Stimulated activated CD8-positive, alpha-beta memory T cell treated with anti-CD3 and anti-CD28 coated beads, Interleukin-12 subunit alpha, Interleukin-12 subunit beta, amount 100 ng/mL, for 24 hours (primary cell): ENCODE measurements at regions not wholly inside any gene's neighbourhood (a gene's known extent, or its start where the extent isn't known, plus 50 kb on each side); places are given as distances from the start of the nearest gene placed in this dataset.

Experiments used
- DNase-seq: peaks from one replicate; pipeline ENCODE4 v3.0.0-alpha.2; 2020; ENCODE audit errors: extremely low read depth

DNA sequence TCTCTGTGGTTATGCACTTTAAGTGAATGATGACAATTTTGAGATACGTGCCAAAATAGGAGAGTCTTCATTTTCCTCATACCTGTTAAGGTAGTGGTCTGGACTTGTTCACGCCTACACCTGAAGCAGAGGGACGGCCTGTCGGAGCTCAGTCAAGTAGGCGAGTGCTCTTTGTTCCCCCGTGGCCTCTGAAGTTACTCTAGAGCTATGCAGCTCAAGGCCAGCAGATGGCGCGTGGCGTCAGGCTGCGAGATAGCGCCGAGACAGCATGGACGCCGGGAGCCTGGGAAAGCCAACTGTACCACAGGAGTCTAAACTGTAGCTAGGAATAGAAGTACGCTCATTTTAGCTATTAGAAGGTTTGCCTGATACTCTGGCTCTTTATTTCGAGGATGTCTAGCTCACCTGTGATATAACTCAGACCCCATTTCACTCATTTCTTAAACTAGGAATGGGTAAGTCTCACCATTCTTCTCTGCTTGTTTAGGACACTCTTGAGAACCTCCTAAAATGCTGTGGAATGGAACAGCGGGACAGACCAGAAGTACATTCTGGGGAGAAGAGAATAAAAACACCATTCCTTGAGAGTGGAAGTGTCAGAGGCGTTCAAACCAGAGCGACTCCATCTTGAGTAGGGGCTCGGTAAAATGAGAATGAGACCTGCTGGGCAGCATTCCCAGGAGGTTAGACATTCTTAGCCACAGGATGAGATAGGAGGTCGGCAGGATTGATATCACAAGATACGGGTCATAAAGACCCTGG is 267.4 kb upstream of the HMGA2 start:
- peak; percentile 19 for DNase-seq

DNA sequence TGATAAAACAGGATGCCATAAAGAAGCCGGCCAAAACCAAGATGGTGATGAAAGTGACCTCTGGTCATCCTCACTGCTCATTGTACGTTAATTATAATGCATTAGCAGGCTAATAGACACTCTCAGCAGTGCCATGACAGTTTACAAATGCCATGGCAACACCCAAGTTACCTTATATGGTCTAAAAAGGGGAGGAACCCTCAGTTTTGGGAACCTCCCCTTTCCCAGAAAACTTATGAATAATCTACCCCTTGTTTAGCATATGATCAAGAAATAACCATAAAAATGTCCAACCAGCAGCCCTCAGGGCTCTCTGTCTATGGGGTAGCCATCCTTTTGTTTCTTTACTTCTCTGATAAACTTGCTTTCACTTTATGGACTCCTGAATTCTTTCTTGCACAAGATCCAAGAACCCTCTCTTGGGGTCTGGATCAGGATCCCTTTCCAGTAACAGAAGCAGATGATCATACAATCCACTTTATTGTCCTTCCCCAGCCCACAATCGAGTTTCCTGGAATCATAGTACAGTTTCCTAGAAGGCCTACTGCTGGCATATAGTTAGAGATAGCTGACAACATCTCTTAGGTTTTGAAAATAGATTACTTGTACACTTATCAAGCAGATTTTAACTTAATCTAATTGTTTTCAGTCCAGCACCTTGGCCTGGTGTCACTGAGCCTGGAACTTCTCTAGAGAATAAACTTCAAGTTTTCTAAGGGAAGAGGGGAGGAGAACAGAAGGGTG is 266.7 kb upstream of the HMGA2 start:
- no peak for DNase-seq

DNA sequence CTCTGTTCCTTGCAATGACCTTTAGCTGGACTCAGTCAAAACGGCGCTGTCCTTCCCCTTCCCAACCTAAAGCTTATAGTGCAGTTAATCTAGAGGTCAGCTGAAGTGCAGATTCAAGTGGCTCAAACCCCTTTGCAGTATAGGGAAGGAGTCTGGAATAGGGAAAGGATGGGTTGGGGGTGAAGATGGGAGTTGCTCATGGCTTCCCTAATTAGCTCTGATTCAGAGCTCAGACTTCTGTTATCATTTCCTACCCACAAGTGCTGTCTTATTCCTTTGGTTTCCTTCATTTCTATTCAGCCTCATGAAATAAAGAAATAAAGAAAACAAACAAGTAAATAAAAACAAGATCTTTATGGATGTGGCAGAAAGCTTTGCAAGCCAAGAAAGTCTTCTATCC is 264.0 kb upstream of the HMGA2 start:
- DNase-seq, result no peak

DNA sequence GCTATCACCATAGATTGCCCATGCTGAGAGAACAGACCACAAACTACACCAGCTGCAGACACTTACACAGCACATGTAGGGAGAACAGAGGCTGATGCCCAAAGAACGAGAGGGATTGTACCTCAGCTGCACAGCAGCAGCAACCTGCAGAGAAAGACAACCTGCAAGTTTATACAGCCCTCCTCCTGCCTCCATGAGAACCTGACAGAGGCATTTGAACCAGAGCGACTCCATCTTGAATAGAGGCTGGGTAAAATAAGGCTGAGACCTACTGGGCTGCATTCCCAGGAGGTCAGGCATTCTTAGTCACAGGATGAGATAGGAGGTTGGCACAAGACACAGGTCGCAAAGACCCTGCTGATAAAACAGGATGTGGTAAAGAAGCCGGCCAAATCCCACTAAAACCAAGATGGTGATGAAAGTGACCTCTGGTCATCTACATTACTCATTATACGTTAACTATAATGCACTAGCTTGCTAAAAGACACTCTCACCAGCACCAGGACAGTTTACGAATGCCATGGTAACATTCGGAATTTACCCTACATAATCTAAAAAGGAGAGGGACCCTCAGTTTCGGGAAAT is 262.4 kb upstream of the HMGA2 start:
- DNase-seq, result no peak

DNA sequence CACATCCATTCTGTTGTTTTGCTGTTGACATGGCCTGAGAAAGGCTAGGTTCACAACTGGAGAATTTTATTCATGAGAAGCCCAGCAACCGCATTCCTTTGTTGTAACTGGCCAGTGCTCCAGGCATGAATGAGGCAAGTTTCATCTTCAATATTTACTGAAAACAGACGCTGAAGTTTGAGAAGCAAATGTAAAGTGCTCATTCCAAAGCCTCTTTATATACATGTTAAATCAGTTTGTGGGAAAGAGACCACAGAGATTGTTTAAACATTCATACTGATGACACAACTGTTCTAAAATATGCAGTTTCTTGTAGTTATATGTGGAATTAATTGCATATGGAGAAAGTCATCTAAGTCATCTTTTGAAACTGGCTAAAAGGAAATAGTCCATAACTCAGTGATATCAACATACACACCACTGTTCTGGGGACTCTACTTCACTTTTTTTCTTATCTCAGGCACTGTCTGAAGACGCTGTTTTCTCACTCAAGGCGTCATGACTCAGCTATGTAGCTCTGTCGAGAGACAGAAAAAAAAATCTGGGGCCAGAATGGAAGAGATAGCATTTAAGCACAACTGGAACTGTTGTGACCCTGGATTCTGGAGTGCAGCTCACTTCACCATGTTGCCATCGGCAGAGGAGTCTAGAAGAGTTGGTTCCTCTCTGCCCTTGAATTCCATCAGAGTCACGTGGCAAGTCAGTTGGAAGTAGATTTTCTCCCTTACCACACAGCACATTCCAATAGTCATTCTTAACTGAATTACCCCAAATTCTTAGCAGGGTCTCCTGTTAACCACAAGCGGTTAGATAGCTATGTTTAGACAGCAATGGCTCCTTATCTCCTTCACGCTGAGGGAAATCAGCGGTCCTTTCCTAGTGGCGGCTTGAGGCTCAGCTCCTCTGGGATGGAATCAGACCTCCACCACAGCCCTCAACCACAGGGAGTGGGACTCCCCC is 258.4 kb upstream of the HMGA2 start:
- DNase-seq, result no peak

DNA sequence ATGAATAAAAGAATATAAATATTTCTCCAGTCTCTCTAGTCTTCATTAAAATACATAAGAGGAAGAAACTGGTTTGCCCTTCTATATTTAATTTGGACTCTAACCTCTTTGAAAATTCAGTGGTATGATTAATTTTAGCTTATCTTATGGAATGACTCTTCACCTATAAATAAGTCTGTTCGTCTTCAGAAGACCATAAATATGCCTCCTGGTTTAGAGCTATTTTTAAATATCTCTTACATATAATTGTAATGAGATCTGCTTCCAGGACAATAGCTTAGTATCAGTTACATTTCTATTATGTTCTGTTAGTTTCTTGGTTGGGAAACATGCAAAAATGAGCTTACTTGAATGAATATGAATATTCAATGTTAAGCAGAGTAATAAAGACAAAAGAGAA is 257.5 kb upstream of the HMGA2 start:
- no peak for DNase-seq

DNA sequence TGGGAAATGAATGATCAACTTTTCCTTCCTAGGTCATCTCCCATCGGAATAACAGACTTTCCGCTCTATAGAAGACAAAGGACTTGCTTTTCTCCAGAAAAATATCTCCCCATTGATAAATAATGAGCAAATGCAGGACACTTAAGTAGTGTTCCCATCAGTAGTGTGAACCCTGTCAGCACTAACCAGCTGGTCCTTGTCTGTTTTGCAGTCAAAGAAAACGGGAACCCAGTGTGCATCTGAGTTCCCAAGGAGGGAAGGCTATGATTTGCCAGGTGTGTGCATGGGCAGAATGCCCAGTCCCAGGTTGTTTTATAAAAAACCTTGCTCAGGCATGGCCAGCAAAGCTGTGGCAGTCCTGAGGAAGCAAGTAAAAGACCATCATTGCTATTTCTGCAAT is 256.5 kb upstream of the HMGA2 start:
- no peak for DNase-seq

DNA sequence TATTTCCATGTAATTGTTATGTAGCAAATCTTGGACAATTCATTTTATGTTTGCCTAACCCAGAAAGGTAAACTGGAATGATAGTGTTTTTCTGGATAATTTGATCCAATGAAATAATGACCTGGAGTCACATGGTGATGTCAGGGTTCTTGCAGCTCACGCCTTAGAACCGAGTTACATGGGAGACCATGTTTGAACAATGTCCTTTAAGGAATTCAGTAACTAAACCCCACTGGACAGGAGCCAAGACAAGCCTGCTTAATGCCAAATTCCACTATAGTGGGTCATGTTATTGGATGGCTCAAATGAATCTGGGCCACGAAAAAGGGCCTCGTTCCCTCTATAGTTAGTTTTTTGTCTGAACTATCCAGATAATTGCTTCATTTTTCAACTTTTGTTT is 255.8 kb upstream of the HMGA2 start:
- DNase-seq, result no peak

DNA sequence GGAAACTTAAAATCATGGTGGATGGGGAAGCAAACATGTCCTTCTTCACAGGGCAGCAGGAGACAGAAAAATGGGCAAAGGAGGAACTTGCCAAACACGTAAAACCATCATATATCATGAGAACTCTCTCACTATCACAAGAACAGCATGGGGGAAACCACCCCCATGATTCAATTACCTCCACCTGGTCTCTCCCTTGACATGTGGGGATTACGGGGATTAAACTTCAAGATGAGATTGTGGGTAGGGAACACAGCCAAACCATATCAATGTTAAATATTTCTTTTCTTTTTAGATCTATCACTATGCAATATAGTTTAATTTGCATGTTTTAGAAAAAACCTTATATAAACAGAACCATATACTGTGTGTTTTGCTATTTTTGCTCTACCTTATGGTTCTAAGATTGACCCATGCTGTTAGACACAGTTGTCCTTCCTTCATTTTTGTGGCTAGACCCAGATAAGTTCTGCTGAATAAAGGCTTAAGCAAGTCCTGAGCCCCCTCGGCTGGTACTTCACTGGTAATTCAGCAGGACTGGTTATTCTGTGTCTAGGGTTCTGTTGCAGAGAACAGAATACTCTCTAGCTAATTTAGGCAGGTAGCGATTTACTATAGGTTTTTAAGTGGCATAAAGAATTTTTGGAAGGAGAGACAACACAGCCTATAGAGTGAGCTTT is 253.7 kb upstream of the HMGA2 start:
- no peak for DNase-seq

DNA sequence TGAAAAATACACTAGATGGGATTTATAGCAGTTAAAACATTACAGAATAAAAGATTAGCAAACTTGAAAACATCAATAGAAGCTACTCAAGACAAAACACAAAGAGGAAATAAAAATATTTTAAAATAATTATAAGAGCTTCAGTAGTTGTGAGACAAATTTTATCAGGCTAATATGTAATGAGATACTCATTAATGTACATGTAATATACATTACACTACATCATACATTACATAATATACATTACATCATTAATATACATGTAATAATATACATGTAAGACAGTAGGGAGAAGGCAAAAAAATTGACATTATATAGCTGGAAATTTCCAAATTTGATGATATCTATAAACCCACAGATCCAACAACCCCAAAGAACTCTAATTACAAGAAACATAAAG is 249.4 kb upstream of the HMGA2 start:
- no peak for DNase-seq

DNA sequence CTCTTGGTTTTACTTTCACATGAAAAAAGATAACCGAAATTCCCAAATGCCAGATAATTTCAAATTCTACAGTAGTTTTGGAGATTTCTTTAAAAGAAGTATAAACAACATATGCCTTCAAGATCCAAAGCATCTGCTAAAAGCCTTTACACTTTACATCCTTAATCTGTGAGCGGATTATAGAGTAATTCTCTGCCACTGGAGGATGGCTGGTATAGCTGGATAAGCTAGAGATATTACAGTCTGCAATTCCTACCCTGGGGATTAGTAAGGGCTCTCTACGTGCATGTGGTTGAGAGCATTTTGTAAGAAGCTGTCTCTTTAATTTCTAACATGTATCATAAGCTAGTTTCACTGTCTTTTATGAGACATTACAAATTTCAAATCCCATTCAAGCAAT is 240.3 kb upstream of the HMGA2 start:
- DNase-seq, result no peak

DNA sequence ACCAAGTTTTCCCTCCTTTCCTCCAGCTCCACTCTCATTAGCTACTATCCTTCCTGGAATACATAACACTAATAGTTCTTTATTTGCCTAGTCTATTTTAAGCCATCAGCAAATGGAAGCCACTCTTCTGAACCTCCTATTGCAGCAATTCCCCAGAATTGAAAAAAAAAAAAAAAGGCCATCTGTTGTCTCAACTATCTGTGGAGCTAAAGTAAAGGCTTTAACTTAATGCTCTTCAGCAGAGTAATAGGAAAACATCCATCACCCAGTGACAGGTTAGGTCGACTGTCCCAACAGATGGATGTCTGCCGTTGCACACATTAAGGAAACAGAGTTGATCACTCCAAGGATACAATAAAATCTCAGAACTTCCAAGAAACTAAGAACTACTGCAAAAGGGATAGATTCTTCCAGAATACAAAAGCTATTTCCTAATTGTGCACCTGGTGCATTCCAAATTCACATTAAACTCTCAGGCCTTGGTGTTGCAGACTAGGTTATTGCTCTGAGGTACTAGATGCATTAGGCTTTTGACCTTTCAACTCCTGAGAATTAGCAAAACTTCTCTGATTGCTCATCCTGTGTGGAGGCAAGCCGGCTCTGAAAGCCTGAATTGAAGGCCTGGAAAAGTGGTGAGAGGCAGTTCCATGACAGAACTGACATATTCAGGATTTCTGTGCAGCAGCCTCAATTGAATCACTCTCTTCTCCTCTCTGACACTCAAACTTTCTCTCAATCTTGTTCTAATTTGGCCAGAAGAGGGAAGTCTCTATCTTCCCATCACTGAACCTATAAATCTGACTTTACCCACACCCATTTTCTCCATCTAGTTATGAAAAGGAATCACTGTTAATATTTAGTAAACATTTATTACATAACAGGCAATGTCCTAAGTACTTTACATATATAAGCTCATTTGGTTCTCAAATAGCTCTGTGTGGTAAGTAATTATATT is 238.4 kb upstream of the HMGA2 start:
- DNase-seq, result no peak

DNA sequence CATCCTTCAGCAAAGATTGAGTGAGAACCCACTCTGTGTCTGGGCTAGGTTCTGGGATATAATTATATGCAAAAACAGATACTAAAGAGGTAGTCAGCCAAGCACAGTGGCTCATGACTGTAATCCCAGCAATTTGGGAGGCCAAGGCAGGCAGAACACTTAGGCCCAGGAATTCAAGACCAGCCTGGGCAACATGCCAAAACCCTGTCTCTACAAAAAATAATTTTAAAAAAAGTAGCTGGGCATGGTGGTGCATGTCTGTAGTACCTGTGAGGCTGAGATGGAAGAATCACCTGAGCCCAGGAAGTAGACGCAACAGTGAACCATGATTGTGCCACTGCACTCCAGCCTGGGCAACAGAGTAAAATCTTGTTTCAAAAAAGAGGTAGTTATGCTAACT is 237.5 kb upstream of the HMGA2 start:
- DNase-seq, result no peak

DNA sequence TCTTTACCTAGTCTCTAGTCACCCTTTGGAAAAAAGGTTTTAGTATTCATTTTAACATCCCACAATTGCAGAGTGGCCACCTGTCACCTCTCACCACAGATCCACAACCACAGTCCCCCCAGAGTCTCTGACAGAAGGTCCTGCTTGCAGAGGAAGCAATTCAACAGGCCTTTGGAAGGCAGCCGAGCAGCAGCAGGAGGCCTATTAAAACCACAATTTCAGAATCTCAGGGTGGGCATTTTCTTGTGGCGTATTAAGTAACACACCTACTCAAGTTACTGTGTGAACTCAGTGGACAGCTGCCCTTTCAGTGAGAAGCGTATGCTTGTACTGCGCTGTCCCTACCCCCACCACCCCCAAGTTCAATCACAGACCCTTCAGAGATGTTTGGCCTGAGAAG is 234.0 kb upstream of the HMGA2 start:
- DNase-seq, result no peak

DNA sequence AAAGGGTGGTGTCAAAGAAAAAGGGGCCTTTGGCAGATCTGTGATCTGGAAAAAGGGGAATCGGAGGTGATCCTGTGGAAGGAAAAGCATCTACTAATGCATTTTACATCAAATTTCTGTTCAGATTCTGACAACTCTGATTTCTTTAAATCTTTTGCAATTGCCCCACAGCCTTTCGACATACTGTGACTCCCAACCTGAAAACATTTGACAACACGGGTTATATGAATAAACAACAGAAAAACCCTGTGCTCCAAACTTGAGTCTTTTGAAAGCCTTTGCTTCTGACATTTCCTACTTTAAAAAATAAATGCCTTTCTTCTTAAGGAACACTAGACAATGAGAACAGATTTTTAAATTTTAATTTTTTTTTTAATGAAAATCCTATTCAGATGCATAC is 231.9 kb upstream of the HMGA2 start:
- DNase-seq, result no peak

DNA sequence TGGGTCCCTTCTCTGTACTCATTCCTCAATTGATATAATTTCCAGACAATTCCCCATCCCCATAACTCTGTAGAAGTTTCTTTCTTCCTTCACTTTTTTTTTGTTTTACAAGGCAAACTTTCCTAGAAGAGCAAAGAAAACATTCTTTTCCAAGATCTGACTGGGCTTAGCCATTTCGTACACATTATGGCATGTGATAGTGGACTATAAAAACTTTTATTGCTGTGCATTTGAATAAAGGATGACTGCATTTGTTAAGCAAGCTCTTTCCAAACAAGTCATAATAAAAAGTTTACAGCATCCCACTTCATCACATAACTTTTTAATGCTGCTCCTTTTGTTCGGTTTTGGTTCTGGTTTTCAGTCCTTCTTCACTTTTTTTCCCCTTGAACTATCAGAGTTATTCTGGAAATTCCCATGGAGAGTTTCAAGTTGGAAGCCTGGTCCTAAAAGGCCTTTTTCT is 231.0 kb upstream of the HMGA2 start:
- DNase-seq, result no peak

DNA sequence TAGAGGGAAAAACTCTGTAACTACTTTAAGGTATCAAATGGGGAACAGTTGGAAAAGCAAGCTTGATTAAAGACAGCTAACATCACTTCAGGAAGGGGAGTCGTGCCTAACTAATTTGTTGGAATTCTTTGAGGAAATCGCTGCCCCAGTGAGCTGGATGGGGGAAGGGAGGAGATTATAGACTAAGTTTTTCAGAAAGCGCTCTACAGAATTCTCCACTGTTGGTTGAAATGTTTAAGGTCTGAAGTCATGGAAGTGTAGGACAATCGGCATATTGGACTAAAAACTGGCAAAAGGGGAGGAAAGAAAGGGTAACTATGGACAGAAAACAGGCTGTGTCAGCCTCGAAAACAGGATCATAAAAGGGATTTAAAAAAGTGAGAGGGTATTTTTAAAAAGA is 229.9 kb upstream of the HMGA2 start:
- no peak for DNase-seq

DNA sequence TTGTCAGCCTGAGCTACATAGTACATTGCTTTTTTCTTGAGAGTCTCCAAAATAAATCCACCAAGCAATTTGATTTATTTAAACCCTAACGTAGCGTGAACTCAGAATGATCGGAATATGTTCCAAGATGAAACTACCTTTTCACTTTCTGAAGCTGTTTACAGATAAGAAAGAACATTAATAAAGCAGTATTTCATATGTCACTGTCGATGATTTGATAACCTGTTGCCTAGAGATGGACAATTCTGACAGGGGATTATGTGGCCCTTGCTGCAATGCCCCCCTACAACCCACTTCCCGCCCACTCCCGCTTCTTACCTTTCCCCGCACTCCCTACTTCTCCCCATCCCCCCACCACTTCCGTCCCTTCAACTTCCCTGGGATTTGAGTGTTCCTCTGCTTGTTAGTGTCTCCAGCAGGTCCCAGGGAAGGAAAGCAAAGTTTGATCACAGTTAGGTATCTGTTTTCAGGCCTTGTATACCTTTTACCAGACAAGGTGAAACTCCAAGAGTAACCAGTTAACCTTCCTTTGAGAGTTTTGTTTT is 229.2 kb upstream of the HMGA2 start:
- no peak for DNase-seq

DNA sequence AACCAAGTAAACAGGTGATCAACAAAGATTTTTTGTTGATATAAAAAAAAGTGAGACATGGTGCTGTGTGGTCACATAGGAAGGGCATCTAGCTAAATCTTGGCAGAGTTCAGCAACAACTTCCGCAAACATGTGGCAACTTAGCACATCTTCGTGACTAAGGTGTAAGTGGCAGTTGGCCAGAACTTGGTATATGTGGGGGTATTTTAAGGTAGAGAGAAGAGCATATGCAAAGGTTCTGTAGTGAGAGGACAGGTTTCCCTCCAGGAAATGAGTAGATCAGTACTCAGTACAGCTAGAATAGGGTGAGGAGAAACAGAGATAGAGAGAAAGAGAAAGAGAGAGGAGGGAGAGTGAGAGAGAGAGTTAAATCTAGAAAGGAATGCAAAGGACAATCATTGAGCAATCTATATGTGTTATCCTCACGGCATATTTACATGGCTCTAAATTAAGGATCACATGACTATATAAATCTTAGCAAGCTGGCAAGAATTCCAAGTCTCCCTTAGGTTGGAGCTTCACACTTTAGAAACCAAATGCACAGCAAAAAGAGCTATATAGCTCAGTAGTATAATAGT is 227.7 kb upstream of the HMGA2 start:
- DNase-seq, result no peak

DNA sequence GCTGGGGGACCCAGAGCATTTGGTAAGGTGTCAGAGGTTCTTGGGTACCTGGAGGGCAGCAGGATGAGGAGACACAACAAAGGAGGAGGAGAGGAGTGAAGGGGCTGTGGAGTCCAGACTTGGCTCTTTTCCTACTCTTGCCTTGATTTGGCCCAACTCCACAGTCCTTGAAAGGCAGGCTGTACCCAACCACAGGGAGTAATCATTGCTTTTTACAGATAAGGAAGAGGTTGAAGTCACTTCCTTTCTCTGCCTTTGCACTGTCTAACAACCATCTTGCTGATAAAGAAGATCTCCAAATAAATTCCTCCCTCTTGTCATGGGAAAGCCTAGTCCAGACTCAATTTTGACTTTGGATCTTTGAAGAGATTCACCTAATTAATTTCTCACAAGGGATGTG is 226.8 kb upstream of the HMGA2 start:
- DNase-seq, result no peak
